ENCODE measurements at regions not wholly inside any gene's neighbourhood (a gene's known extent, or its start where the extent isn't known, plus 50 kb on each side); places are given as distances from the start of the nearest gene placed in this dataset.

DNA sequence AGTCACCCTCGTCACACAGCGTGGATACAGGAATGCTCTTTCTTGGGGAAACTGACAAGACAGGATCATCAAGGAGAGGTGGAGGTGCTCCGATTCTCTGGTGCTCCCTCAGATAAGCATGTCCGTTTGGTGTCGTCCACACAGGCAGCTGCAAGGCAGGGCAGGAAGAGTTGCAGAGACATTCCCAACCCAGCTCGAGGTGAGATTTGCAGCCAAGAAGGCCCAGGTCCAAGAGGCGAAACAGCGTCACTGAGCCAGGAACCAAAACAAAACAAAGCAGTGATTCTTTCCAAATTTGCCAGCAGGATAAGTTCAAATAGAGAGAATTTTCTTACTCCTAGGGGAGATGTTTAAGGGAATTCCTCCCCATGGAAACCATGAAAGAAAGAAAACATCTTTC is 386.5 kb upstream of the PFKP start:
- TF ChIP-seq, protein P1, sequence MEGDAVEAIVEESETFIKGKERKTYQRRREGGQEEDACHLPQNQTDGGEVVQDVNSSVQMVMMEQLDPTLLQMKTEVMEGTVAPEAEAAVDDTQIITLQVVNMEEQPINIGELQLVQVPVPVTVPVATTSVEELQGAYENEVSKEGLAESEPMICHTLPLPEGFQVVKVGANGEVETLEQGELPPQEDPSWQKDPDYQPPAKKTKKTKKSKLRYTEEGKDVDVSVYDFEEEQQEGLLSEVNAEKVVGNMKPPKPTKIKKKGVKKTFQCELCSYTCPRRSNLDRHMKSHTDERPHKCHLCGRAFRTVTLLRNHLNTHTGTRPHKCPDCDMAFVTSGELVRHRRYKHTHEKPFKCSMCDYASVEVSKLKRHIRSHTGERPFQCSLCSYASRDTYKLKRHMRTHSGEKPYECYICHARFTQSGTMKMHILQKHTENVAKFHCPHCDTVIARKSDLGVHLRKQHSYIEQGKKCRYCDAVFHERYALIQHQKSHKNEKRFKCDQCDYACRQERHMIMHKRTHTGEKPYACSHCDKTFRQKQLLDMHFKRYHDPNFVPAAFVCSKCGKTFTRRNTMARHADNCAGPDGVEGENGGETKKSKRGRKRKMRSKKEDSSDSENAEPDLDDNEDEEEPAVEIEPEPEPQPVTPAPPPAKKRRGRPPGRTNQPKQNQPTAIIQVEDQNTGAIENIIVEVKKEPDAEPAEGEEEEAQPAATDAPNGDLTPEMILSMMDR (IDR thresholded peaks at IDR 0.05), result no peak
- no peak for TF ChIP-seq POLR2A (IDR thresholded peaks at IDR 0.05)
